Upper lobe of left lung (tissue), 4 donors: ENCODE measurements at regions not wholly inside any gene's neighbourhood (a gene's known extent, or its start where the extent isn't known, plus 50 kb on each side); places are given as distances from the start of the nearest gene placed in this dataset.

Source experiments
- EP300 ChIP-seq, 4 donors: sonication (generic); formaldehyde crosslinking; IDR thresholded peaks; one replicate each; pipeline ENCODE4 v1.5.1; 2017; ENCODE audit warnings: antibody characterized with exemption in 4 of 4, control low read depth in 2 of 4
- POLR2A ChIP-seq, 4 donors: fragments of 450-650 bp; IDR thresholded peaks; one replicate each; pipeline ENCODE4 v1.5.1; 2016 to 2017; ENCODE audit warnings: antibody characterized with exemption in 4 of 4, mild to moderate bottlenecking in 2 of 4
- POLR2AphosphoS5 ChIP-seq, 2 donors: sonication (generic); formaldehyde crosslinking; IDR thresholded peaks; one replicate each; pipeline ENCODE4 v1.5.1; 2017; ENCODE audit warnings: antibody characterized with exemption in 2 of 2
- TF ChIP-seq, protein P1 (sequence below), 6 experiments: fragments of 450-650 bp in 4 of 6; fragments of 200-600 bp in 2 of 6; sonication (generic) in 2 of 6; IDR thresholded peaks; one replicate each; pipeline ENCODE4 v1.5.1; 2016 to 2019; ENCODE audit warnings: antibody characterized with exemption in 6 of 6

DNA sequence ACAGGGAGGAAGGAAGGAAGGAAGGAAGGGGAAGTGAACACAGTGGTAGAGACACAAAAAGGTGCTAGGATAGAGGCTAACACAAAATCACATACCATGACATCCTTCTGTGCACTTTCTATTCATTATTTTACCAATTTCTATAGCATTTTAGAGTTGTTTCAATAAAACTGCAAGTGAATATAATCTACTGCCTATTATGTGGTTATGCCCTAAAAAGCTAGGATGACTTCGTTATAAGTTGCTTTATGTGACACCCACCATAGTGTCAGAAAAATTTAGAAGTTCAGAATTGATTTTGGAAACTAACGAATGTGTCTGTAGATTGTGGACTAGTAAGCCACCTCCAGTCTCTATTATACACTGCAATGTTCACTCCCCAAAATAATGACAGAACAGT is 59.4 kb upstream of the EDNRA start:
- TF ChIP-seq POLR2AphosphoS5 (IDR thresholded peaks at IDR 0.05) (no peak), POLR2A (IDR thresholded peaks at IDR 0.05) (no peak), EP300 (IDR thresholded peaks at IDR 0.05) (no peak)
- TF ChIP-seq, protein P1, sequence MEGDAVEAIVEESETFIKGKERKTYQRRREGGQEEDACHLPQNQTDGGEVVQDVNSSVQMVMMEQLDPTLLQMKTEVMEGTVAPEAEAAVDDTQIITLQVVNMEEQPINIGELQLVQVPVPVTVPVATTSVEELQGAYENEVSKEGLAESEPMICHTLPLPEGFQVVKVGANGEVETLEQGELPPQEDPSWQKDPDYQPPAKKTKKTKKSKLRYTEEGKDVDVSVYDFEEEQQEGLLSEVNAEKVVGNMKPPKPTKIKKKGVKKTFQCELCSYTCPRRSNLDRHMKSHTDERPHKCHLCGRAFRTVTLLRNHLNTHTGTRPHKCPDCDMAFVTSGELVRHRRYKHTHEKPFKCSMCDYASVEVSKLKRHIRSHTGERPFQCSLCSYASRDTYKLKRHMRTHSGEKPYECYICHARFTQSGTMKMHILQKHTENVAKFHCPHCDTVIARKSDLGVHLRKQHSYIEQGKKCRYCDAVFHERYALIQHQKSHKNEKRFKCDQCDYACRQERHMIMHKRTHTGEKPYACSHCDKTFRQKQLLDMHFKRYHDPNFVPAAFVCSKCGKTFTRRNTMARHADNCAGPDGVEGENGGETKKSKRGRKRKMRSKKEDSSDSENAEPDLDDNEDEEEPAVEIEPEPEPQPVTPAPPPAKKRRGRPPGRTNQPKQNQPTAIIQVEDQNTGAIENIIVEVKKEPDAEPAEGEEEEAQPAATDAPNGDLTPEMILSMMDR (IDR thresholded peaks at IDR 0.05), result no peak
